HepG2 (cell line): ENCODE measurements at regions not wholly inside any gene's neighbourhood (a gene's known extent, or its start where the extent isn't known, plus 50 kb on each side); places are given as distances from the start of the nearest gene placed in this dataset.

Experiments used
- ATAC-seq: fragments of 200-7000 bp; cut with Tn5 transposase; 3 replicates; pipeline ENCODE4 v1.9.1; 2020; ENCODE audit warnings: mild to moderate bottlenecking, moderate library complexity
- BruUV-seq: library from RNA; stranded (reverse); fragments of 400-500 nt; replicated peaks from 2 replicates; lab custom pipeline; 2021; lab: Mats Ljungman, UMichigan
- CTCF ChIA-PET: fragments of 300-600 bp; formaldehyde crosslinking; extraction: SDS; loops from one replicate; lab custom pipeline; 2021; ENCODE audit warnings: low total read pairs, inconsistent platforms, low intra/inter-chr PET ratio; lab: Yijun Ruan, JAX
- POLR2A ChIA-PET: fragments of 350-600 bp; sonication (Branson Sonifier 250); formaldehyde crosslinking; loops from one replicate; lab custom pipeline; 2020; ENCODE audit warnings: antibody characterized with exemption, inconsistent platforms; lab: Yijun Ruan, JAX
- DNase-seq: peaks from one replicate; pipeline ENCODE4 v3.0.0-alpha.2; 2015; ENCODE audit warnings: low spot score
- FAIRE-seq: peaks from 3 replicates; lab custom pipeline; 2011; peaks lifted over from hg19 to GRCh38; lab: Jason Lieb, UNC
- H2AFZ ChIP-seq: one replicate; pipeline ENCODE4 v1.6.1; 2011; ENCODE audit warnings: low read length, inconsistent platforms
- H3K27ac ChIP-seq: fragments of 300-600 bp; 3 replicates; pipeline ENCODE4 v1.8.0; 2011; ENCODE audit warnings: mixed run types, mild to moderate bottlenecking, mixed read lengths, low read length, inconsistent platforms; ENCODE audit not compliant: insufficient read depth; ENCODE audit errors: extremely low read length
- H3K27me3 ChIP-seq, 2 experiments: fragments of 200-600 bp in 1 of 2; 2 replicates in 1 of 2; 3 replicates in 1 of 2; pipeline versions ENCODE4 v1.6.0 to v1.8.0; 2011; ENCODE audit warnings: low read length in 2 of 2, mild to moderate bottlenecking in 2 of 2, moderate library complexity in 2 of 2, inconsistent platforms in 1 of 2; ENCODE audit not compliant: insufficient read depth in 2 of 2, control insufficient read depth in 1 of 2
- H3K36me3 ChIP-seq, 2 experiments: fragments of 200-600 bp in 1 of 2; replicated peaks in 1 of 2; 2 replicates in 1 of 2; 3 replicates in 1 of 2; pipeline versions ENCODE4 v1.5.1 to v1.8.0; 2011; ENCODE audit warnings: low read length in 2 of 2, inconsistent platforms in 1 of 2; ENCODE audit not compliant: insufficient read depth in 2 of 2, control insufficient read depth in 1 of 2
- H3K4me1 ChIP-seq: 2 replicates; pipeline ENCODE4 v1.5.1; 2012; ENCODE audit warnings: low read length, inconsistent platforms; ENCODE audit not compliant: insufficient read depth
- H3K4me2 ChIP-seq: 2 replicates; pipeline ENCODE4 v1.6.0; 2011; ENCODE audit warnings: low read depth, low read length, inconsistent platforms
- H3K4me3 ChIP-seq, 3 experiments: fragments of 200-600 bp in 1 of 3; sonication (generic), shearing (Covaris generic) in 1 of 3; replicated peaks in 1 of 3; 2 replicates each; pipeline ENCODE4 v1.5.1; 2011 to 2016; ENCODE audit warnings: low read length in 3 of 3, inconsistent platforms in 2 of 3, low read depth in 2 of 3, mild to moderate bottlenecking in 2 of 3, control low read depth in 1 of 3, mixed read lengths in 1 of 3; ENCODE audit not compliant: insufficient read depth in 1 of 3
- H3K79me2 ChIP-seq: one replicate; pipeline ENCODE4 v1.6.1; 2011; ENCODE audit warnings: low read length, inconsistent platforms; ENCODE audit not compliant: insufficient read depth
- H3K9ac ChIP-seq: 2 replicates; pipeline ENCODE4 v1.6.0; 2011; ENCODE audit warnings: mild to moderate bottlenecking, low read depth, low read length, inconsistent platforms; ENCODE audit not compliant: insufficient read depth
- H3K9me3 ChIP-seq: 2 replicates; pipeline ENCODE4 v1.5.1; 2012; ENCODE audit warnings: mild to moderate bottlenecking, low read length
- H4K20me1 ChIP-seq: 2 replicates; pipeline ENCODE4 v1.6.0; 2011; ENCODE audit warnings: inconsistent platforms, mild to moderate bottlenecking, low read length, moderate library complexity; ENCODE audit not compliant: insufficient read depth
- ARNTL ChIP-seq: sonication (generic); formaldehyde crosslinking; IDR thresholded peaks from 2 replicates; pipeline ENCODE4 v1.4.0; 2020; ENCODE audit warnings: mild to moderate bottlenecking, missing genetic modification reagents
- ATF7 ChIP-seq, 2 experiments: fragments of 450-650 bp in 1 of 2; sonication (generic) in 1 of 2; formaldehyde crosslinking in 1 of 2; IDR thresholded peaks; 2 replicates each; pipeline versions ENCODE4 v1.4.0 to v1.6.1; 2016 to 2020; ENCODE audit warnings: antibody characterized with exemption in 1 of 2, mild to moderate bottlenecking in 1 of 2, missing genetic modification reagents in 1 of 2
- CHD2 ChIP-seq: IDR thresholded peaks from 2 replicates; pipeline ENCODE4 v1.6.1; 2011; ENCODE audit warnings: low read depth, low read length, improper control_type of control experiment
- CREM ChIP-seq, 2 experiments: sonication (generic) in 1 of 2; formaldehyde crosslinking in 1 of 2; IDR thresholded peaks; 2 replicates each; pipeline versions ENCODE4 v1.4.0 to v1.6.1; 2016 to 2020; ENCODE audit warnings: antibody characterized with exemption in 1 of 2, mild to moderate bottlenecking in 1 of 2, missing genetic modification reagents in 1 of 2
- HDAC2 ChIP-seq: sonication (generic); formaldehyde crosslinking; IDR thresholded peaks from 2 replicates; pipeline ENCODE4 v1.4.0; 2020; ENCODE audit warnings: missing genetic modification reagents
- HNF4A ChIP-seq: sonication (generic); formaldehyde crosslinking; IDR thresholded peaks from 2 replicates; pipeline ENCODE4 v1.4.0; 2020; ENCODE audit warnings: missing genetic modification reagents
- MXD3 ChIP-seq: IDR thresholded peaks from 2 replicates; pipeline ENCODE4 v1.6.1; 2016; ENCODE audit warnings: mild to moderate bottlenecking, missing biosample characterization, missing genetic modification reagents
- MYNN ChIP-seq: sonication (generic); formaldehyde crosslinking; IDR thresholded peaks from 2 replicates; pipeline ENCODE4 v1.4.0; 2020; ENCODE audit warnings: mild to moderate bottlenecking, low read depth, missing genetic modification reagents
- RBFOX2 ChIP-seq: fragments of 200-400 bp; formaldehyde crosslinking; IDR thresholded peaks from 2 replicates; pipeline ENCODE4 v1.6.1; 2017; ENCODE audit warnings: low read depth, mild to moderate bottlenecking, low read length
- REPIN1 ChIP-seq: sonication (generic); formaldehyde crosslinking; IDR thresholded peaks from 2 replicates; pipeline ENCODE4 v1.8.0; 2022; ENCODE audit warnings: missing genetic modification reagents, low read depth, mild to moderate bottlenecking, borderline replicate concordance
- RFX3 ChIP-seq: IDR thresholded peaks from 2 replicates; pipeline ENCODE4 v1.6.1; 2016; ENCODE audit warnings: missing biosample characterization, missing genetic modification reagents
- SCMH1 ChIP-seq: sonication (generic); formaldehyde crosslinking; IDR thresholded peaks from 2 replicates; pipeline ENCODE4 v1.9.0; 2021; ENCODE audit warnings: missing genetic modification reagents, mild to moderate bottlenecking, borderline replicate concordance
- TCF7 ChIP-seq: sonication (generic); IDR thresholded peaks from 2 replicates; pipeline ENCODE4 v1.6.1; 2016; ENCODE audit warnings: antibody characterized with exemption, low read depth
- ZBTB21 ChIP-seq: sonication (generic); formaldehyde crosslinking; IDR thresholded peaks from 2 replicates; pipeline ENCODE4 v1.4.0; 2020; ENCODE audit warnings: missing genetic modification reagents
- ZNF329 ChIP-seq: sonication (generic); formaldehyde crosslinking; IDR thresholded peaks from 2 replicates; pipeline ENCODE4 v1.9.0; 2021; ENCODE audit warnings: low read depth, mild to moderate bottlenecking, missing genetic modification reagents
- ZNF432 ChIP-seq: sonication (generic); formaldehyde crosslinking; IDR thresholded peaks from 2 replicates; pipeline ENCODE4 v1.5.0; 2020; ENCODE audit warnings: missing genetic modification reagents, mild to moderate bottlenecking, borderline replicate concordance
- ZNF557 ChIP-seq: sonication (generic); formaldehyde crosslinking; IDR thresholded peaks from 2 replicates; pipeline ENCODE4 v1.4.0; 2020; ENCODE audit warnings: missing genetic modification reagents
- ZNF746 ChIP-seq: sonication (generic); formaldehyde crosslinking; IDR thresholded peaks from 2 replicates; pipeline ENCODE4 v1.8.0; 2022; ENCODE audit warnings: mild to moderate bottlenecking, missing genetic modification reagents
- ZNF816 ChIP-seq: sonication (generic); formaldehyde crosslinking; IDR thresholded peaks from 2 replicates; pipeline ENCODE4 v1.8.0; 2022; ENCODE audit warnings: missing genetic modification reagents, mild to moderate bottlenecking, borderline replicate concordance
- ZNF841 ChIP-seq: sonication (generic); formaldehyde crosslinking; IDR thresholded peaks from 2 replicates; pipeline ENCODE4 v1.8.1; 2023; ENCODE audit warnings: missing genetic modification reagents, borderline replicate concordance
- WGBS: methylation state at CpG from one replicate; pipeline ENCODE4 v1.1.6; 2017; ENCODE audit warnings: low lambda C conversion rate; 5-methylcytosine and 5-hydroxymethylcytosine counted together
- in situ Hi-C: cut with HindIII; loops from 2 replicates; pipeline ENCODE4 v1.10.0; 2017; ENCODE audit warnings: low pct_unique_long_range_greater_than_20kb; ENCODE audit not compliant: extremely low pct_ligation_motif_present
- intact Hi-C: fragments of 100-400 bp; cut with micrococcal nuclease; formaldehyde crosslinking; loops from one replicate; pipeline ENCODE4 v1.10.0; 2022; ENCODE audit not compliant: unreplicated experiment
- TF ChIP-seq, protein P1 (sequence below): sonication (generic); formaldehyde crosslinking; IDR thresholded peaks from 2 replicates; pipeline ENCODE4 v1.4.0; 2020; ENCODE audit warnings: missing genetic modification reagents

GRCh38 chr6:80643881-80644280 lies 537.4 kb downstream of the BCKDHB start:
- TF ChIP-seq HDAC2 (no peak), ATF7 (IDR thresholded peaks at IDR 0.05) (no peak), ATF7 (CRISPR knock-in tag; IDR thresholded peaks at IDR 0.05) (no peak), MXD3 (CRISPR knock-in tag) (no peak), ZNF746 (CRISPR knock-in tag) (no peak), RBFOX2 (no peak), ZNF432 (CRISPR knock-in tag) (no peak)
- TF ChIP-seq, all 625 proteins: peak for 0
- no peaks in the 10 kb centered on the region for H3K4me1 ChIP-seq
- WGBS = 0% methylated on average over 2 of the region's 2 CpGs
- intact Hi-C loops (no loop called here), in situ Hi-C loops (no loop called here)
- no peak overlapping the region for H3K4me2 ChIP-seq
- ChIA-PET POLR2A (no interaction called here), CTCF (no interaction called here)
- H3K36me3 ChIP-seq = no peaks in the 10 kb centered on the region
- no peak overlapping the region for H3K4me3 ChIP-seq
- no peak overlapping the region for H2AFZ ChIP-seq
- no peak for DNase-seq
- FAIRE-seq = no peak
- H3K9ac ChIP-seq = no peak overlapping the region
- ATAC-seq = no peak
- no peaks in the 10 kb centered on the region for H3K27me3 ChIP-seq
- no TSS peak for BruUV-seq
- H3K27ac ChIP-seq = no peak overlapping the region
- H4K20me1 ChIP-seq = no peaks in the 10 kb centered on the region
- no peaks in the 10 kb centered on the region for H3K9me3 ChIP-seq
- H3K79me2 ChIP-seq = no peaks in the 10 kb centered on the region

DNA sequence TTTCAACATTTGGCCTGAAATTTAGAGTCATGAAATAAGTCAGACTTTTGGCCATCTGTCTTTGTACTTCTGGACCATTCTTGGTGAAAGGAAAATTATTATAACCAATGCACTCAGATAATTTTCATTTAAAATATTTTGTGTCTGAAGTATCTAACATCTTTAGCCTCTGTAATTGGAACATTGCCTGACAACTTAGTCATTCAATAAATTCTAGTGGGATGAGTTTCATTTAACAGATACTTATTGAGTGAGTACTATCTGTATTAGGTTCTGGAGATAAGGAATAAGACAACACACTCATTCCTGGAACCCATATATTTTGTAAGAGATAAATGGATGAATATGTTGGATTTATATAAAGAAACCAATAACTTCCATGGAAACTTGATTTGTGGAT lies 536.0 kb downstream of the BCKDHB start:
- Histone ChIP-seq H3K9ac (no peak overlapping the region), H3K27ac (no peak overlapping the region), H3K27me3 (no peaks in the 10 kb centered on the region), H3K79me2 (no peaks in the 10 kb centered on the region), H3K4me3 (no peak overlapping the region), H2AFZ (no peak overlapping the region), H4K20me1 (no peaks in the 10 kb centered on the region), H3K4me2 (no peak overlapping the region), H3K4me1 (no peaks in the 10 kb centered on the region), H3K36me3 (no peaks in the 10 kb centered on the region), H3K9me3 (no peaks in the 10 kb centered on the region)
- intact Hi-C loops = no loop called here
- in situ Hi-C loops = no loop called here
- ATAC-seq (no peak), DNase-seq (no peak), FAIRE-seq (no peak)
- ChIA-PET POLR2A (no interaction called here), CTCF (no interaction called here)
- BruUV-seq = no TSS peak
- no peak for TF ChIP-seq RFX3 (CRISPR knock-in tag)
- TF ChIP-seq SCMH1 = no peak
- TF ChIP-seq, protein P1, sequence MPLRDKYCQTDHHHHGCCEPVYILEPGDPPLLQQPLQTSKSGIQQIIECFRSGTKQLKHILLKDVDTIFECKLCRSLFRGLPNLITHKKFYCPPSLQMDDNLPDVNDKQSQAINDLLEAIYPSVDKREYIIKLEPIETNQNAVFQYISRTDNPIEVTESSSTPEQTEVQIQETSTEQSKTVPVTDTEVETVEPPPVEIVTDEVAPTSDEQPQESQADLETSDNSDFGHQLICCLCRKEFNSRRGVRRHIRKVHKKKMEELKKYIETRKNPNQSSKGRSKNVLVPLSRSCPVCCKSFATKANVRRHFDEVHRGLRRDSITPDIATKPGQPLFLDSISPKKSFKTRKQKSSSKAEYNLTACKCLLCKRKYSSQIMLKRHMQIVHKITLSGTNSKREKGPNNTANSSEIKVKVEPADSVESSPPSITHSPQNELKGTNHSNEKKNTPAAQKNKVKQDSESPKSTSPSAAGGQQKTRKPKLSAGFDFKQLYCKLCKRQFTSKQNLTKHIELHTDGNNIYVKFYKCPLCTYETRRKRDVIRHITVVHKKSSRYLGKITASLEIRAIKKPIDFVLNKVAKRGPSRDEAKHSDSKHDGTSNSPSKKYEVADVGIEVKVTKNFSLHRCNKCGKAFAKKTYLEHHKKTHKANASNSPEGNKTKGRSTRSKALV (CRISPR knock-in tag) = no peak
- TF ChIP-seq ZNF329 (CRISPR knock-in tag) = no peak
- TF ChIP-seq ZNF816 (CRISPR knock-in tag) = no peak
- TF ChIP-seq MYNN (CRISPR knock-in tag) = no peak
- no peak for TF ChIP-seq HNF4A
- TF ChIP-seq TCF7 = no peak
- TF ChIP-seq ZBTB21 (CRISPR knock-in tag) = no peak
- no peak for TF ChIP-seq CREM (IDR thresholded peaks at IDR 0.05)
- TF ChIP-seq CREM (CRISPR knock-in tag; IDR thresholded peaks at IDR 0.05) = no peak
- no peak for TF ChIP-seq ARNTL
- no peak for TF ChIP-seq REPIN1 (CRISPR knock-in tag)
- no peak for TF ChIP-seq CHD2
- no peak for TF ChIP-seq ZNF557
- TF ChIP-seq ZNF841 (CRISPR knock-in tag) = no peak
